ENCODE measurements at regions not wholly inside any gene's neighbourhood (a gene's known extent, or its start where the extent isn't known, plus 50 kb on each side); places are given as distances from the start of the nearest gene placed in this dataset.

- Histone ChIP-seq H3K9ac (ENCODE audit: insufficient read length, low read depth) (no peak overlapping the region), H3K36me3 (ENCODE audit: insufficient read depth, insufficient read length, low read length) (no peaks in the 10 kb centered on the region), H3K27me3 (ENCODE audit: insufficient read depth, insufficient read length) (no peaks in the 10 kb centered on the region), H3K4me1 (ENCODE audit: insufficient read depth, insufficient read length) (no peaks in the 10 kb centered on the region), H3K9me3 (ENCODE audit: insufficient read depth, low read length) (no peaks in the 10 kb centered on the region), H3K4me3 (ENCODE audit: insufficient read length, low read depth) (no peak overlapping the region)
- TF ChIP-seq YY1 (IDR thresholded peaks at IDR 0.05; ENCODE audit: insufficient read depth, insufficient read length) (no peak), ZNF274 (IDR thresholded peaks at IDR 0.05; ENCODE audit: low read depth, low read length) (no peak), SUZ12 (IDR thresholded peaks at IDR 0.05; ENCODE audit: extremely low read depth, insufficient read depth, insufficient read length) (no peak)
- DNase-seq (ENCODE audit: low read depth, low spot score), result no peak
These were observed 180.4 kb downstream of the SLIT2 start for GRCh38 chr4:20432088-20432487.

- Histone ChIP-seq H3K4me3 (ENCODE audit: insufficient read length, low read depth) (no peak overlapping the region), H3K4me1 (ENCODE audit: insufficient read depth, insufficient read length) (no peaks in the 10 kb centered on the region), H3K36me3 (ENCODE audit: insufficient read depth, insufficient read length, low read length) (no peaks in the 10 kb centered on the region), H3K9me3 (ENCODE audit: insufficient read depth, low read length) (no peaks in the 10 kb centered on the region), H3K9ac (ENCODE audit: insufficient read length, low read depth) (no peak overlapping the region), H3K27me3 (ENCODE audit: insufficient read depth, insufficient read length) (no peaks in the 10 kb centered on the region)
- TF ChIP-seq SUZ12 (IDR thresholded peaks at IDR 0.05; ENCODE audit: extremely low read depth, insufficient read depth, insufficient read length) (no peak), YY1 (IDR thresholded peaks at IDR 0.05; ENCODE audit: insufficient read depth, insufficient read length) (no peak), ZNF274 (IDR thresholded peaks at IDR 0.05; ENCODE audit: low read depth, low read length) (no peak)
- no peak for DNase-seq (ENCODE audit: low read depth, low spot score)
These were observed 181.5 kb downstream of the SLIT2 start for GRCh38 chr4:20433097-20433705.

GRCh38 chr4:20440170-20440569, 188.5 kb downstream of the SLIT2 start:
- H3K36me3 ChIP-seq (ENCODE audit: insufficient read depth, insufficient read length, low read length), result no peaks in the 10 kb centered on the region
- no peak for TF ChIP-seq SUZ12 (IDR thresholded peaks at IDR 0.05; ENCODE audit: extremely low read depth, insufficient read depth, insufficient read length)
- TF ChIP-seq ZNF274 (IDR thresholded peaks at IDR 0.05; ENCODE audit: low read depth, low read length), result no peak
- TF ChIP-seq YY1 (IDR thresholded peaks at IDR 0.05; ENCODE audit: insufficient read depth, insufficient read length), result no peak
- no peak overlapping the region for H3K4me3 ChIP-seq (ENCODE audit: insufficient read length, low read depth)
- no peak overlapping the region for H3K9ac ChIP-seq (ENCODE audit: insufficient read length, low read depth)
- no peaks in the 10 kb centered on the region for H3K9me3 ChIP-seq (ENCODE audit: insufficient read depth, low read length)
- no peaks in the 10 kb centered on the region for H3K27me3 ChIP-seq (ENCODE audit: insufficient read depth, insufficient read length)
- DNase-seq (ENCODE audit: low read depth, low spot score), result no peak
- H3K4me1 ChIP-seq (ENCODE audit: insufficient read depth, insufficient read length), result no peaks in the 10 kb centered on the region

GRCh38 chr4:20443015-20443805, 191.5 kb downstream of the SLIT2 start:
- TF ChIP-seq SUZ12 (IDR thresholded peaks at IDR 0.05; ENCODE audit: extremely low read depth, insufficient read depth, insufficient read length) (no peak), YY1 (IDR thresholded peaks at IDR 0.05; ENCODE audit: insufficient read depth, insufficient read length) (no peak), ZNF274 (IDR thresholded peaks at IDR 0.05; ENCODE audit: low read depth, low read length) (no peak)
- Histone ChIP-seq H3K36me3 (ENCODE audit: insufficient read depth, insufficient read length, low read length) (no peaks in the 10 kb centered on the region), H3K9ac (ENCODE audit: insufficient read length, low read depth) (no peak overlapping the region), H3K9me3 (ENCODE audit: insufficient read depth, low read length) (no peaks in the 10 kb centered on the region), H3K4me3 (ENCODE audit: insufficient read length, low read depth) (no peak overlapping the region), H3K4me1 (ENCODE audit: insufficient read depth, insufficient read length) (no peaks in the 10 kb centered on the region), H3K27me3 (ENCODE audit: insufficient read depth, insufficient read length) (no peaks in the 10 kb centered on the region)
- DNase-seq (ENCODE audit: low read depth, low spot score), result no peak

- no peak for DNase-seq (ENCODE audit: low read depth, low spot score)
- TF ChIP-seq YY1 (IDR thresholded peaks at IDR 0.05; ENCODE audit: insufficient read depth, insufficient read length) (no peak), SUZ12 (IDR thresholded peaks at IDR 0.05; ENCODE audit: extremely low read depth, insufficient read depth, insufficient read length) (no peak), ZNF274 (IDR thresholded peaks at IDR 0.05; ENCODE audit: low read depth, low read length) (no peak)
These were observed 193.1 kb downstream of the SLIT2 start for GRCh38 chr4:20444599-20445337.

GRCh38 chr4:20445933-20446723, 194.4 kb downstream of the SLIT2 start:
- H3K4me1 ChIP-seq (ENCODE audit: insufficient read depth, insufficient read length), result no peaks in the 10 kb centered on the region
- no peaks in the 10 kb centered on the region for H3K9me3 ChIP-seq (ENCODE audit: insufficient read depth, low read length)
- no peaks in the 10 kb centered on the region for H3K36me3 ChIP-seq (ENCODE audit: insufficient read depth, insufficient read length, low read length)
- DNase-seq (ENCODE audit: low read depth, low spot score), result peak; percentile 9
- H3K27me3 ChIP-seq (ENCODE audit: insufficient read depth, insufficient read length), result no peaks in the 10 kb centered on the region
- H3K4me3 ChIP-seq (ENCODE audit: insufficient read length, low read depth), result no peak overlapping the region
- no peak for TF ChIP-seq SUZ12 (IDR thresholded peaks at IDR 0.05; ENCODE audit: extremely low read depth, insufficient read depth, insufficient read length)
- no peak for TF ChIP-seq YY1 (IDR thresholded peaks at IDR 0.05; ENCODE audit: insufficient read depth, insufficient read length)
- TF ChIP-seq ZNF274 (IDR thresholded peaks at IDR 0.05; ENCODE audit: low read depth, low read length), result no peak
- no peak overlapping the region for H3K9ac ChIP-seq (ENCODE audit: insufficient read length, low read depth)

More at GRCh38 chr4:20444599-20445337, 193.1 kb downstream of the SLIT2 start:
- no peaks in the 10 kb centered on the region for H3K36me3 ChIP-seq (ENCODE audit: insufficient read depth, insufficient read length, low read length)
- no peaks in the 10 kb centered on the region for H3K4me1 ChIP-seq (ENCODE audit: insufficient read depth, insufficient read length)
- no peaks in the 10 kb centered on the region for H3K9me3 ChIP-seq (ENCODE audit: insufficient read depth, low read length)
- no peak overlapping the region for H3K4me3 ChIP-seq (ENCODE audit: insufficient read length, low read depth)
- no peaks in the 10 kb centered on the region for H3K27me3 ChIP-seq (ENCODE audit: insufficient read depth, insufficient read length)
- no peak overlapping the region for H3K9ac ChIP-seq (ENCODE audit: insufficient read length, low read depth)
